GM12873 (cell line): ENCODE measurements at regions not wholly inside any gene's neighbourhood (a gene's known extent, or its start where the extent isn't known, plus 50 kb on each side); places are given as distances from the start of the nearest gene placed in this dataset.

Experiments
- CTCF ChIP-seq: IDR thresholded peaks from 2 replicates; pipeline ENCODE4 v1.5.1; 2012; ENCODE audit warnings: low read depth, mild to moderate bottlenecking, moderate library complexity, low read length, control low read depth; ENCODE audit not compliant: insufficient read depth; ENCODE audit errors: missing control alignments

GRCh38 chr7:29754874-29755490 is 51.3 kb upstream of the WIPF3 start:
- TF ChIP-seq CTCF = no peak
